ENCODE measurements at regions not wholly inside any gene's neighbourhood (a gene's known extent, or its start where the extent isn't known, plus 50 kb on each side); places are given as distances from the start of the nearest gene placed in this dataset.

DNA sequence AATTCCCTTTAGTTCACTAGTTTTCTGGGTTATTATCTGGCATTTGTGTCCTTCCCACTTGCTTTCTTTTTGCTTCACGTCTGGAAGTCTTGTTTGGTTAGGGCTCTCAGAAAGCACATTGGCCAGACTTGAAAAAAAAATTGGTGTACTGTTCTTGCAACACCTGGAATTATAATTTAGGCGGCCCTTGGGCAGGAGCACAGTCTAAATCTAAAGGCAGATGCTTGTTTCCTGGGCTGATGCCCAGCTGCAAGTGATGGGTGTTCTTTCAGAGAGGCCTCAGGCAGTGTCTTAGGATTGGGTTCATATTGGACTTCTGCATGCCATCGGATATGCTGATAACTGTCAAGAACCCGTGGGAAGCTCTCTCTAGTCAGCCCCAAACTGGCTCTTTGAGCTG, 521.5 kb downstream of the PDCD6IP start:
- TF ChIP-seq, protein P1, sequence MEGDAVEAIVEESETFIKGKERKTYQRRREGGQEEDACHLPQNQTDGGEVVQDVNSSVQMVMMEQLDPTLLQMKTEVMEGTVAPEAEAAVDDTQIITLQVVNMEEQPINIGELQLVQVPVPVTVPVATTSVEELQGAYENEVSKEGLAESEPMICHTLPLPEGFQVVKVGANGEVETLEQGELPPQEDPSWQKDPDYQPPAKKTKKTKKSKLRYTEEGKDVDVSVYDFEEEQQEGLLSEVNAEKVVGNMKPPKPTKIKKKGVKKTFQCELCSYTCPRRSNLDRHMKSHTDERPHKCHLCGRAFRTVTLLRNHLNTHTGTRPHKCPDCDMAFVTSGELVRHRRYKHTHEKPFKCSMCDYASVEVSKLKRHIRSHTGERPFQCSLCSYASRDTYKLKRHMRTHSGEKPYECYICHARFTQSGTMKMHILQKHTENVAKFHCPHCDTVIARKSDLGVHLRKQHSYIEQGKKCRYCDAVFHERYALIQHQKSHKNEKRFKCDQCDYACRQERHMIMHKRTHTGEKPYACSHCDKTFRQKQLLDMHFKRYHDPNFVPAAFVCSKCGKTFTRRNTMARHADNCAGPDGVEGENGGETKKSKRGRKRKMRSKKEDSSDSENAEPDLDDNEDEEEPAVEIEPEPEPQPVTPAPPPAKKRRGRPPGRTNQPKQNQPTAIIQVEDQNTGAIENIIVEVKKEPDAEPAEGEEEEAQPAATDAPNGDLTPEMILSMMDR (IDR thresholded peaks at IDR 0.05 in 8 of 11, conservative IDR thresholded peaks at IDR 0.05 in 3 of 11), result no peak
- TF ChIP-seq POLR2A (IDR thresholded peaks at IDR 0.05), result no peak

Data from spleen (tissue), 7 donors.